SIG-M5 treated with dmso at 0.1 percent for 504 hours (cell line): ENCODE measurements at regions not wholly inside any gene's neighbourhood (a gene's known extent, or its start where the extent isn't known, plus 50 kb on each side); places are given as distances from the start of the nearest gene placed in this dataset.

Experiments
- DNase-seq: peaks from one replicate; lab custom pipeline; 2025; ENCODE audit not compliant: unreplicated experiment; lab: John Stamatoyannopoulos, UW

GRCh38 chr15:93150910-93151881 is 62.2 kb upstream of the RGMA start:
- DNase-seq, result no peak

GRCh38 chr15:93146601-93147000 is 57.6 kb upstream of the RGMA start:
- DNase-seq, result no peak

- DNase-seq, result no peak
Measured at GRCh38 chr15:93146196-93146595, 57.2 kb upstream of the RGMA start.

- DNase-seq, result no peak
Measured at GRCh38 chr15:93144463-93145236, 55.6 kb upstream of the RGMA start.

GRCh38 chr15:93143186-93143585 is 54.2 kb upstream of the RGMA start:
- DNase-seq, result no peak

GRCh38 chr15:93141371-93141794 is 52.4 kb upstream of the RGMA start:
- no peak for DNase-seq

GRCh38 chr15:93139436-93139835 is 50.4 kb upstream of the RGMA start:
- DNase-seq, result no peak

GRCh38 chr15:93138681-93139250 is 49.8 kb upstream of the RGMA start:
- no peak for DNase-seq
